OCI-LY1 (cell line): ENCODE measurements at regions not wholly inside any gene's neighbourhood (a gene's known extent, or its start where the extent isn't known, plus 50 kb on each side); places are given as distances from the start of the nearest gene placed in this dataset.

ENCODE experiments used
- CTCF ChIP-seq: fragments of 200-600 bp; sonication (generic), shearing (Covaris generic); IDR thresholded peaks from 2 replicates; pipeline ENCODE4 v1.5.1; 2017; ENCODE audit warnings: mild to moderate bottlenecking, antibody characterized with exemption, low read length, moderate library complexity, mixed read lengths
- EZH2 ChIP-seq: fragments of 200-600 bp; sonication (generic), shearing (Covaris generic); IDR thresholded peaks from 2 replicates; pipeline ENCODE4 v1.8.0; 2017; ENCODE audit warnings: borderline replicate concordance, mixed run types, mild to moderate bottlenecking, antibody characterized with exemption, low read length, moderate library complexity, mixed read lengths

GRCh38 chr10:56522166-56522565 lies 161.1 kb upstream of the ZWINT start:
- TF ChIP-seq CTCF (no peak), EZH2 (no peak)
